ENCODE measurements at regions not wholly inside any gene's neighbourhood (a gene's known extent, or its start where the extent isn't known, plus 50 kb on each side); places are given as distances from the start of the nearest gene placed in this dataset.

- DNase-seq (ENCODE audit: low read depth), result no peak
Observed at GRCh38 chr5:23367874-23368273, 139.5 kb upstream of the PRDM9 start.

- DNase-seq (ENCODE audit: low read depth), result no peak
Observed at GRCh38 chr5:23353286-23353685, 154.1 kb upstream of the PRDM9 start.

- peak; percentile 2 for DNase-seq (ENCODE audit: low read depth)
Observed at GRCh38 chr5:23352446-23352845, 155.0 kb upstream of the PRDM9 start.

GRCh38 chr5:23343121-23343520 lies 164.3 kb upstream of the PRDM9 start:
- no peak for DNase-seq (ENCODE audit: low read depth)

GRCh38 chr5:23332650-23333251 lies 174.7 kb upstream of the PRDM9 start:
- DNase-seq (ENCODE audit: low read depth), result no peak

GRCh38 chr5:23330726-23331125 lies 176.7 kb upstream of the PRDM9 start:
- DNase-seq (ENCODE audit: low read depth), result no peak

GRCh38 chr5:23319901-23320300 lies 187.5 kb upstream of the PRDM9 start:
- no peak for DNase-seq (ENCODE audit: low read depth)

- no peak for DNase-seq (ENCODE audit: low read depth)
Observed at GRCh38 chr5:23318960-23319359, 188.4 kb upstream of the PRDM9 start.

GRCh38 chr5:23318166-23318565 lies 189.2 kb upstream of the PRDM9 start:
- no peak for DNase-seq (ENCODE audit: low read depth)

- DNase-seq (ENCODE audit: low read depth), result no peak
Observed at GRCh38 chr5:23316060-23316591, 191.3 kb upstream of the PRDM9 start.

GRCh38 chr5:23314827-23315226 lies 192.6 kb upstream of the PRDM9 start:
- DNase-seq (ENCODE audit: low read depth), result peak; percentile 3

- no peak for DNase-seq (ENCODE audit: low read depth)
Observed at GRCh38 chr5:23305055-23305454, 202.4 kb upstream of the PRDM9 start.

GRCh38 chr5:23303836-23304235 lies 203.6 kb upstream of the PRDM9 start:
- DNase-seq (ENCODE audit: low read depth), result no peak

- no peak for DNase-seq (ENCODE audit: low read depth)
Observed at GRCh38 chr5:23303435-23303834, 204.0 kb upstream of the PRDM9 start.

GRCh38 chr5:23302438-23302837 lies 205.0 kb upstream of the PRDM9 start:
- no peak for DNase-seq (ENCODE audit: low read depth)

GRCh38 chr5:23289162-23289561 lies 218.2 kb upstream of the PRDM9 start:
- DNase-seq (ENCODE audit: low read depth), result no peak

GRCh38 chr5:23284656-23285055 lies 222.8 kb upstream of the PRDM9 start:
- no peak for DNase-seq (ENCODE audit: low read depth)

- DNase-seq (ENCODE audit: low read depth), result no peak
Observed at GRCh38 chr5:23274171-23274570, 233.2 kb upstream of the PRDM9 start.

- no peak for DNase-seq (ENCODE audit: low read depth)
Observed at GRCh38 chr5:23269981-23270380, 237.4 kb upstream of the PRDM9 start.

- DNase-seq (ENCODE audit: low read depth), result peak; percentile 5
Observed at GRCh38 chr5:23268136-23268535, 239.3 kb upstream of the PRDM9 start.

GRCh38 chr5:23260621-23261020 lies 246.8 kb upstream of the PRDM9 start:
- no peak for DNase-seq (ENCODE audit: low read depth)

- peak; percentile 2 for DNase-seq (ENCODE audit: low read depth)
Observed at GRCh38 chr5:23257656-23258055, 249.8 kb upstream of the PRDM9 start.

- no peak for DNase-seq (ENCODE audit: low read depth)
Observed at GRCh38 chr5:23253621-23254198, 253.7 kb upstream of the PRDM9 start.

- DNase-seq (ENCODE audit: low read depth), result no peak
Observed at GRCh38 chr5:23242891-23243290, 264.5 kb upstream of the PRDM9 start.

Data from Daoy (cell line).